Transverse colon (tissue), 4 donors: ENCODE measurements at regions not wholly inside any gene's neighbourhood (a gene's known extent, or its start where the extent isn't known, plus 50 kb on each side); places are given as distances from the start of the nearest gene placed in this dataset.
"Not testable (repeated sequence)": the region's sequence is repeated elsewhere in the genome, so short reads cannot be mapped to it uniquely, and the experiment has no call there.

ENCODE experiments used
- DNase-seq: peaks from one replicate; pipeline ENCODE4 v3.0.0-alpha.2; 2019
- H3K27ac ChIP-seq, 4 donors: fragments of 200-600 bp; sonication (generic); 2 replicates each; pipeline ENCODE4 v1.5.1; 2016 to 2018; ENCODE audit warnings: inconsistent platforms in 4 of 4
- H3K27me3 ChIP-seq: fragments of 200-600 bp; sonication (generic); 2 replicates; pipeline ENCODE4 v1.5.1; 2017; ENCODE audit warnings: inconsistent platforms
- H3K36me3 ChIP-seq, 4 donors: fragments of 200-600 bp; sonication (generic); 2 replicates each; pipeline ENCODE4 v1.5.1; 2017 to 2019; ENCODE audit warnings: inconsistent platforms in 4 of 4
- H3K4me1 ChIP-seq, 4 donors: fragments of 200-600 bp; sonication (generic); 2 replicates each; pipeline ENCODE4 v1.5.1; 2017 to 2020; ENCODE audit warnings: inconsistent platforms in 4 of 4
- H3K4me3 ChIP-seq, 4 donors: fragments of 200-600 bp; sonication (generic); 1 replicate in 1 of 4; 2 replicates in 3 of 4; pipeline versions ENCODE4 v1.5.1 to v1.6.1; 2017 to 2019; ENCODE audit warnings: inconsistent platforms in 4 of 4
- H3K9me3 ChIP-seq, 2 donors: fragments of 200-600 bp; sonication (generic); 2 replicates each; pipeline ENCODE4 v1.5.1; 2017 to 2019; ENCODE audit warnings: inconsistent platforms in 2 of 2
- CTCF ChIP-seq, 5 experiments: fragments of 200-600 bp in 3 of 5; fragments of 450-650 bp in 2 of 5; sonication (generic) in 3 of 5; IDR thresholded peaks; 1 replicate in 2 of 5; 2 replicates in 3 of 5; pipeline ENCODE4 v1.5.1; 2016 to 2017; ENCODE audit warnings: antibody characterized with exemption in 5 of 5, inconsistent platforms in 3 of 5, mild to moderate bottlenecking in 2 of 5, moderate library complexity in 1 of 5
- EP300 ChIP-seq: sonication (generic); formaldehyde crosslinking; IDR thresholded peaks from one replicate; pipeline ENCODE4 v1.6.1; 2017; ENCODE audit warnings: antibody characterized with exemption, low read depth
- POLR2A ChIP-seq: fragments of 450-650 bp; IDR thresholded peaks from one replicate; pipeline ENCODE4 v1.6.1; 2016; ENCODE audit warnings: antibody characterized with exemption, mild to moderate bottlenecking, moderate library complexity
- POLR2AphosphoS5 ChIP-seq, 3 donors: sonication (generic); formaldehyde crosslinking; IDR thresholded peaks; one replicate each; pipeline ENCODE4 v1.6.1; 2016; ENCODE audit warnings: antibody characterized with exemption in 3 of 3
- WGBS, 2 donors: methylation state at CpG; one replicate each; pipeline ENCODE4 v1.1.5; 2018; ENCODE audit warnings: low coverage in 1 of 2; 5-methylcytosine and 5-hydroxymethylcytosine counted together
- in situ Hi-C, 4 donors: fragments of 200-750 bp; cut with MboI; loops; one replicate each; pipeline versions ENCODE4 v1.15.0 to v1.15.1; 2017; ENCODE audit warnings: low sequenced_read_pairs in 3 of 4, low pct_ligation_motif_present in 1 of 4, low pct_unique_long_range_greater_than_20kb in 1 of 4
- intact Hi-C: fragments of 100-400 bp; cut with DNase I; formaldehyde crosslinking; loops from one replicate; pipeline ENCODE4 v1.15.1; 2023; ENCODE audit warnings: low total_unique reads
- small RNA-seq, 4 donors: library from RNA; depleted of rRNA; stranded (forward); fragments of <200 nt; gene quantifications; one replicate each; pipeline ENCODE3, GENCODE V24; 2016

GRCh38 chr7:29749701-29750321, 56.5 kb upstream of the WIPF3 start:
- Histone ChIP-seq H3K36me3 (no peaks in the 10 kb centered on the region), H3K9me3 (no peaks in the 10 kb centered on the region), H3K27ac (no peak overlapping the region), H3K4me1 (peaks cover 0 to 7% (median 3%) of the 10 kb centered on the region in 4 donors), H3K27me3 (no peaks in the 10 kb centered on the region), H3K4me3 (no peak overlapping the region)
- 82 to 83% methylated on average over 5 to 7 of the region's 7 CpGs for WGBS, 2 donors
- DNase-seq: no peak
- in situ Hi-C loops (loop anchor here in 3 of 4 donors (10.0 to 25.0 kb wide), 3 partner anchors 115 to 337 kb away; no protein-coding TSS in a partner anchor), intact Hi-C loops (no loop called here)
- no peak for TF ChIP-seq EP300
- TF ChIP-seq POLR2A: no peak
- no peak for TF ChIP-seq POLR2AphosphoS5 (IDR thresholded peaks at IDR 0.05)
- TF ChIP-seq CTCF (IDR thresholded peaks at IDR 0.05): no peak

- in situ Hi-C loops: loop anchor here in 1 of 4 donors (25.0 kb wide), 1 partner anchor 337 kb away; no protein-coding TSS in a partner anchor
- intact Hi-C loops: not testable (repeated sequence)
Observed at GRCh38 chr7:29750373-29750940, 55.9 kb upstream of the WIPF3 start.

GRCh38 chr7:29751012-29751411, 55.3 kb upstream of the WIPF3 start:
- intact Hi-C loops, H3K4me1 ChIP-seq, DNase-seq, H3K27ac ChIP-seq, H3K9me3 ChIP-seq, H3K4me3 ChIP-seq, H3K36me3 ChIP-seq, H3K27me3 ChIP-seq: not testable (repeated sequence)
- in situ Hi-C loops: loop anchor here in 1 of 4 donors (25.0 kb wide), 1 partner anchor 336 kb away; no protein-coding TSS in a partner anchor
- 50 to 83% methylated on average over 2 to 4 of the region's 4 CpGs for WGBS, 2 donors

More at GRCh38 chr7:29750373-29750940, 55.9 kb upstream of the WIPF3 start:
- not testable (repeated sequence) for H3K9me3 ChIP-seq, H3K27ac ChIP-seq, H3K36me3 ChIP-seq, H3K4me3 ChIP-seq, H3K4me1 ChIP-seq, DNase-seq, H3K27me3 ChIP-seq
- 28 to 45% methylated on average over 3 to 4 of the region's 4 CpGs for WGBS, 2 donors

- no peaks in the 10 kb centered on the region for H3K4me1 ChIP-seq
- H3K9me3 ChIP-seq: no peaks in the 10 kb centered on the region
- no peak overlapping the region for H3K4me3 ChIP-seq
- H3K27ac ChIP-seq: no peak overlapping the region
- intact Hi-C loops (no loop called here), in situ Hi-C loops (loop anchor here in 1 of 4 donors (25.0 kb wide), 1 partner anchor 332 kb away; no protein-coding TSS in a partner anchor)
- H3K27me3 ChIP-seq: no peaks in the 10 kb centered on the region
- no peak for DNase-seq
- TF ChIP-seq POLR2AphosphoS5 (IDR thresholded peaks at IDR 0.05): no peak
- TF ChIP-seq POLR2A: no peak
- TF ChIP-seq CTCF (IDR thresholded peaks at IDR 0.05): no peak
- TF ChIP-seq EP300: no peak
- no peaks in the 10 kb centered on the region for H3K36me3 ChIP-seq
- WGBS, 2 donors: 17 to 58% methylated on average over 1 to 6 of the region's 6 CpGs
Observed at GRCh38 chr7:29754874-29755490, 51.3 kb upstream of the WIPF3 start.

Small RNA genes in the stretch of these regions (small RNA-seq; reads per million reads assigned to genes)
- gene MIR550A3 (0 to 0.28 (median 0) reads per million in 4 donors), gene TMSB4XP3 (0 reads per million in 4 donors)
